NCI-H2171 (cell line): ENCODE measurements at regions not wholly inside any gene's neighbourhood (a gene's known extent, or its start where the extent isn't known, plus 50 kb on each side); places are given as distances from the start of the nearest gene placed in this dataset.
A peak's percentile ranks its signal among the peaks of the same experiment; 100 is the strongest.

Experiments
- DNase-seq: peaks from one replicate; lab custom pipeline; 2025; lab: John Stamatoyannopoulos, UW

- no peak for DNase-seq
Observed at GRCh38 chr3:161444694-161445077, 51.9 kb upstream of the OTOL1 start.

- DNase-seq, result no peak
Observed at GRCh38 chr3:161443921-161444693, 52.5 kb upstream of the OTOL1 start.

GRCh38 chr3:161430307-161430706, 59.0 kb upstream of the SPTSSB start:
- peak; percentile 25 for DNase-seq

GRCh38 chr3:161427347-161427746, 56.0 kb upstream of the SPTSSB start:
- no peak for DNase-seq

- no peak for DNase-seq
Observed at GRCh38 chr3:161426758-161427157, 55.4 kb upstream of the SPTSSB start.

- DNase-seq, result no peak
Observed at GRCh38 chr3:161423911-161424522, 52.7 kb upstream of the SPTSSB start.

GRCh38 chr3:161422171-161422700, 50.9 kb upstream of the SPTSSB start:
- DNase-seq, result no peak
